Activated effector memory CD4-positive, alpha-beta T cell treated with Interleukin-2 at 50 U/mL for 16 hours (primary cell): ENCODE measurements at regions not wholly inside any gene's neighbourhood (a gene's known extent, or its start where the extent isn't known, plus 50 kb on each side); places are given as distances from the start of the nearest gene placed in this dataset.
"Not testable (repeated sequence)": the region's sequence is repeated elsewhere in the genome, so short reads cannot be mapped to it uniquely, and the experiment has no call there.

ENCODE experiments used
- DNase-seq: peaks from one replicate; pipeline ENCODE4 v3.0.0-alpha.2; 2020

DNA sequence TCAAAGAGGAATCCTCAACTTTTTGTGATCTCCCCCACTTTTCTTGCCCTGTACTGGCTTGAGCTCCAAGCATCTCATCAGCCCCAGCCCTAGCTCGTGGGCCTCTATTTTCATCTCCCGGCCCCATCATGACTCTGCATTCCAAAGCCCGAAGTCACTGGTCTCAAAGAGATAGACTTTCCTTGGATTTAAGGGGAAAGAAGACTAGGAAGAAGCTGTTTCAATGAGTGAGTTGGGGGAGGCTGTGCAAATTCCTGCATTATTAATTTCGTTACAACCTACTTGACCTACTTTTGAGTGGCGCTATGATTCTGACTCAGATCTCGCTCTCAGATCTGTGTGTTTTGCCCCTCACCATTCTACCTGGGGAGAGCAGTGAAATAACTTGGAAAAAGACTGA is 266.6 kb upstream of the TBL1XR1 start:
- DNase-seq: no peak

DNA sequence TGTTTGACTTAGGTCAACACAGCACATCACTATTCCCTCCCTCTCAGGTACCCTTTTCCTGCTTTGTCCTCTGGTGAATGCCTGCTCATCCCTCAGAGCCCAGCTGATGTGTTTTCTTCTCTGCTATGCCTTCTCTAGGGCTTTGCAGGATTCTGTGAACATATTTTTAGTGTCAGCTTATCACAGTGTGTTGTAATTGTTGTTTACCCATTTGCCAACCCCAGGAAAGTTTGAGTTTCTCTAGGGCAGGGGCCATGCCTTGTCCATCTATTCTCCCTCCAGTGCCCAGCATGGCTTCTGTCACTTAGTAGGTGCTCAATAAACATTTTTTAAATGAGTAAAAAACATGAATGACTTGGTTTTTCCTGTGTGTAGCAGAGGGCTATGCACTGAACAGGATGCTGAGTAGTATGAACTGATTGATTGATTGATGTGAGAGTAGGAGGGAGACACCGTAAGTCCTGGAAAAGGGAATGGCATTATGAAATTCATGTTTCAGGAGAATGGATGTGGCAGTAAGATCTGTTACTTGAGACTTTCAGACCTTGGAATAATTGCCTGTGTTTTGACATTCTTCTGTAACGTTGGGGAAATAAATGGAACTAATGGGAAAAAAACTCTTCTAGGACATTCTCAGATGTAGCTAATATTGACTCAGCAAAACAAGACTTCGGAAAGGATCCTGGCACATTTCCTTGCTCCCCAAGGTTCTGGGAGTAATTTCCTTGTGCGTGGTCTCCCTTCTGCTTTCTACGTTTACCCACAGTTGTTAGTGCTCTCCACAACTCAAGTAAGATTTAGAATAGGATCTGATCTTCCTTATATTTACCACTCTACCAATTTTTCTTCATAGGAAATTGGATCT is 267.3 kb upstream of the TBL1XR1 start:
- DNase-seq: no peak

- no peak for DNase-seq
Observed at GRCh38 chr3:177465257-177465642, 268.0 kb upstream of the TBL1XR1 start.

DNA sequence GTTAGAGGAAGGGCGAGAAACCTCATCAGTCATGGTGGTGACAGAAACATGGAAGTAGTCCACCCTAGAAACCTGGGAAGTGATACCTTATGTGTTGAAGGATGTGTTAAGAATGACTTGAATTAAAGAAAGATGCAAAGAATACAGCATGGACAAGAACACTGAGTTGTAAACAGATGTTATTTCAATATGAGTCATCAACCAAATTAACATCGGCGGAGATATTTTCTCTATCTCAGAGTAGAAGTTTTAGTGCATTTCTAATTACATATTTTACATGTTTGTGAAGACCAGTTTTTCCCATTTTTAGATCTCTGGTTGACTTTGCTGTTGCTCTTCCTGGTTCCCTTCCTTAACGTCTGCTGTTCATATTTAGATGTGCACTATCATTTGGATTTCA is 268.8 kb upstream of the TBL1XR1 start:
- DNase-seq: no peak

DNA sequence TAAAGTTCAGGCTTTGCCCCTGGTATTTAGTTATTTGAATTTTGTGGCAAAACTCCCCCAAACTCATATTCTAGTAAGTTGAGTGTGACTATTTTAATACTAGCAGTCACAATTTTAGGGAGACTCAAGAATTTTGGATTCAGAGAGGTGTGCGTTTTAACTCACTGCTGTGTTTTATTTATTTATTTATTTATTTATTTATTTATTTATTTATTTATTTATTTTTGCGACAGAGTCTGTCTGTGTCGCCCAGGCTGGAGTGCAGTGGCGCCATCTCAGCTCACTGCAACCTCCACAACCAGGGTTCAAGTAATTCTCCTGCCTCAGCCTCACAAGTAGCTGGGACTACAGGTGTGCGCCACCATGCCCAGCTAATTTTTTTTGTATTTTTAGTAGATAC is 269.3 kb upstream of the TBL1XR1 start:
- DNase-seq: not testable (repeated sequence)

DNA sequence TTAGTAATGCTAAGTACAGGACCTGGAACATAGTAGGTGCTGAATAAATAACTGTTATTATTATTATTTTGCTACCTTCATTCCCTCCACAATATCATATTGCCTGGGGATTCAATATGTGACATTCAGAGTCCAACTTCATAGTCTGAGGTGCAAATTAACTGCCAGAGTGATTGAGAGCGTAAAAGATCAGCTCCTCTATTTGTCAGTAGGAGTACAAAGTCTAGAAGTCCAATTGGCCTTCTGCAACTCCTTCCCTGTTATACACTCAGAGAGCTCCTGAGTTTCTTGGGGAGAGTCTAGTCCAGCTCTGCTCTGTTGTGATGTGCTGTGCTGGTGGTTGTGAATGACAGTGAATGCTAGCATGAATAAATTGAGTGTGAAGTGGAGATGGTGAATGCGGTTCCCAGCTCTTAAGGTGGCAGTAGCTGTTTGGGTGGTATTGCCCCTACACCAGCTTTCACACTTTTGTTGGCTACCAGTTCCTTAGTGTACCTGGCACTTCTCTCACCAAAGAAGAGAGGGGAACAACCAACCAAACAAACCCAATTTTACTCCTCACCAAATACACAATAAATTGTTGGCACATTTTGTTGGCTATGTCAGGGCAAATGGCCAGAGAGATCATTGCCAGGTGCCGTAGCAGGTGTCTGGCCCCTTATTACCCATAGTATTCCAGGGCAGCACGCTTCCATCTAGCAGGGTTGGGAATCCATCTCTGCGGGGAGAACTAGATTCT is 270.1 kb upstream of the TBL1XR1 start:
- no peak for DNase-seq

DNA sequence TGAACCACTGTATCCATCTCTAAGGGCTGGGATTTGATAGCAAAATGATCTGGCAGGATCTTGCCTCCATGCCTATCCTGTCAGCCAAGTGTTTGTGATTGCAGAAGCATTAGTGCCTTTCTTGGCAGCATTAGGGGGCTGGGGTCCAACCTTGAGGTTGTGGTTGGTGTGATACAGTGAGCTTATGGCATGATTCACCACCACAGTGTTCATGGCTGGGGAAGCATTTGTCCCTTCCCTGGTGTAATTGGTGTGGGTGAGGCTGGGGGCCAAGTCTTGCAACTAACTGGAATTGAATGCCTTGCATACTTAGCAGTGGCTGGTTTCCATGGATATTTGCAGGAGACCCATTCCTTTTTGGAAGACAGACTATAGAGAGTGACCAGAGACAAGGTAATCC is 271.0 kb upstream of the TBL1XR1 start:
- no peak for DNase-seq

DNA sequence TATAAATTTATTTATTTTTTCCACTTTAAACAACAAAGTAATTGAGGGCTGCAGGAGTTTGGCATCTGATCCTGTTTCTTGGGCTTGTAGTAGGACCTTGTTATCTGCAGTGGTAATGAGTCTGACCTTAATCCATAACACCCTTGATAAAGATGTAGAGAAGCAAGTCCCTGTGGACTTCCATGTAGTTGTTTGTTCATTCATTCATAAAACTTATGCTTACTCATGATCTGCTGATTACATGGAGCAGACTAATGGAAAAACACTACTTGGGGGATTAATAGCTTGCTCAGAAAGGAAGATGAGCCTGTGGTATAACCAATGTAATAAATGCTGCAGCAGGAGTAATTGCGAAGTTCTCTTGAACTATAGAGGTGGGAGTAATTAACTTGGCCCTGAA is 271.5 kb upstream of the TBL1XR1 start:
- DNase-seq: no peak

DNA sequence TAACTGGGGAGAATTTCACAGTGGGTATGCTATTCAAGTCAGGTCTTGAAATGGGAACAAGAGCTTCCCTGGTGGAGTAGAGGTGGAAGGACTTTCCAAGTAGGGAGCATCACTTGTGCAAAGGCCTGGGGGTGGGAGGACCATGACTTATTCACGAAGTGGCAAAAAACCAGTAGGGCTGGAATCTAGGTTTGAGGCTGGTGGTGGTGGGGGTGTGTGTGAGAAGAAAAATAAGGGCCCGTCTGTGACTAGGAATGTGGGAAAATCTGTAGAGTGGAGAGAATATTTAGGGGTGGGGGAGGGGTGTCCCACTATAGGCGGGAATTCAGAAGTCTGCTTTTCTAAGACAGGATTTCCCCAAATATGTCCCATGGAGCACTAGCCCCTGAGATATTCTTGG is 271.9 kb upstream of the TBL1XR1 start:
- no peak for DNase-seq

- DNase-seq: no peak
Observed at GRCh38 chr3:177470197-177470941, 273.1 kb upstream of the TBL1XR1 start.

- DNase-seq: no peak
Observed at GRCh38 chr3:177471733-177472480, 274.6 kb upstream of the TBL1XR1 start.

DNA sequence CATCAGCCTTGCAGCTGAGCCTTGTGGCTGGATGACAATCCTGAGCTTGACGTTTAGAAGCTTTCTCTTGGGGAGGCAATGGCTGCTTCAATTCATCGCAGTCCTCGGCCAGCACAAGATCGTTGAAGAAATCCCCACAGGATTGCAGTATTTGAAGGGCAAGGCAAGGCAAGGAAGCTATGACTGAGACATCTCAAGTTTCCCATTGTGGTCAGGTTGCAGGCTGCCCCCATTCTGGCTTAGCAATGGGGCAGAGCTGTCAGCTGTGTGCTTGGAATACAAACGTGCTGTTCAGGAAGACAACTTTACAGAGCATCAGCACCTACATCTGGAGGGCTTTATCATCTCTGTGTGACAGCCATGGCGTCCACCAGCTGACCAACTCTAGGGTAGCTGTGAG is 275.9 kb upstream of the TBL1XR1 start:
- no peak for DNase-seq

DNA sequence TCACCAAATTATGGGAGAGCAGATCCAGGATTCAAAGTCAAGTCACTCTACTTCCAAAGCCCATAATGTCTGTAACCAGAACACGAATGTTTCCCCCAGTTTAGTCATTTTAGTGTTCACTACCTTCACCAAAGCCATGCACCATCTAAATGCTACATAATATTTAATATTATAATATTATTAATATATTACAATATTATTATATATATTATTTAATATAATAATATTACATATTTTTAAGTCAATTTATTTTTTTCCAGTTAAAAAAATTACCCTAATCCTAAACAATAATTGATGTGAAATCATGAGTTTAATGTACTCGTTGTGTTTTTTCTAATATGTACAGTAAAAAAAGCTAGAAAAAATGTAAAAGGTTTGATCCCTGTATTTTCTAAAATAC is 276.6 kb upstream of the TBL1XR1 start:
- no peak for DNase-seq

DNA sequence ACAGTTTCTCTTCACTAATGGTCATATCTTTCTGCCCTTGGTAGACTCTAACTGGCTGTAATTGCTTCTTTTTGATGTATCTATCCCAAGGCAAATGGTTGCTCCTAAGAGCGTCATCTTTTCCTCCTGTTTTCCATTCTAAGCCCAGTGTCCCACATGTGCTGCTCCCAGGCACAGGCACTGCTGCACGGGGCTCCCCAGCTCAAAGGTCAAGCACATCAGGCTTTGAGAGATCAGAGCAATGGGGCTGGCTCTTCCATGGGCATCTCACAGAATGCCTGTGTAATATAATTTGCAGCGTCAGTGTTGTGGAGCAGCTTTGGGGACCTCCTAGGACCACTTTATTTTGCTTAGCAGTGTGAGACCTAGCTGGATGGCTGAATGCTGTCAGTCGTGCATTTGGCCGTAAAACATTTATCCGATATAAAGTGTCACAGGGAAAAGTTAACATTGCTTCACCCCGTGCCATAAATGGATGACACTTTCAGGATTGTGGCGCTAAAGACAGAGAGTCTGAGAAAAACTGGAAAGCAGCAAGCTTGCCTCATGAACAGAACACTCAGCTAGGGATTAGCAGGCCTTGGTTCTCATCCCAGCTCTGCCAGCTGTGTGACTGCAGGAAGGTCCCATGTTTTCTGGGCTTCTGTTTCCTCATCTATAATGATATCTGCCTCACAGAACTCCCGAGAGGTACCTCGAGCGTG is 277.5 kb upstream of the TBL1XR1 start:
- DNase-seq: no peak

- no peak for DNase-seq
Observed at GRCh38 chr3:177475356-177475665, 278.0 kb upstream of the TBL1XR1 start.

- no peak for DNase-seq
Observed at GRCh38 chr3:177476495-177476894, 279.2 kb upstream of the TBL1XR1 start.

GRCh38 chr3:177476921-177477435 is 279.7 kb upstream of the TBL1XR1 start:
- DNase-seq: no peak

DNA sequence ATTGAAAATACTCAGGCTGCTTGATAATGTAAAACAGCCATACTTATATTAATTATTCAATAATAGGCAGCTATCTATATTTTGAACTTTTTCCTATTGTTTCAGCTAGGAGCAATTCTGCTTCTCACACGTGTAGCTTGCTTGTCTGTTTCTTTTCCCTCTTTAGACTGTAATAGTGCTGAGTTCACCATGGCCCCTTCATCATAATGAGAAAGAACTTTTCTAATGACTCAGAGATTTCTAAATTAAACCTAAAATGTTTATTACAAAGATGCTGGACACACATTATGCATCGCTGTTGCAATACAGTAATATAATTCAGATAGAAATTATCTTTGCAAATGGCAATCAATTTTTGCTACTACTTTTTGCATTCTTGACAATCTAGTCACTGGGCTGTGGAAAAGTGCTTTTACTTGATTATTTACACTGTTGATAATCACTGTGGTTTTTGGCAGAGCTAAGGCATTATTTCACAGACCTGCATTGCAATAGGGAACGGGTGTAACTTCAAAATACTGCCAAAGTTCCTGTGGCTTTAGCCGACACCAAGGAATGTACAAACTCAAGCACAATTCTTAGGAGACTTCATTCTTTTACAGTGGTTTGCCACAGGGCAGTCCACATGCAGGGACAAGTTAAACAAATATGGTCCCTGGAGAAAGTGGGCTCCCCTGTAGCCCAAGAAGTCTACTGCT is 281.0 kb upstream of the TBL1XR1 start:
- no peak for DNase-seq

DNA sequence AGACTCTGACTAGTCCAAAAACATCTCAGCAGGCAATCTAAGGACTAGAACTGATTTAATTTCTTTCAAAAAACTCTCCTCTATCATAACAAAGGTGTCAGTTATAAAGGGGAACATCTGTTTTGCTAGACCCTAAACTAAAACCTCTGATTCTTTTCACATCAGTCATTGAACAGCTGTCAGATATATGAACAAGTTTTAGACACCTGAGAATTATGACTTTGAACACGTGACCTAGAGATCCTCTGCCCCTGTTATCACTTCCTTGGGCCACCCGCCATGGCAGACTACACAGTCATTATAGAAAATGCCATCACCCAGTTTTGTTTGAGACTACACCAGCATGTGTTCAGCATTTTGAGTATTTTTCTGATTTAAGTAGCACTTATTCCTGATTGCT is 282.3 kb upstream of the TBL1XR1 start:
- no peak for DNase-seq

GRCh38 chr3:177481329-177481728 is 284.0 kb upstream of the TBL1XR1 start:
- no peak for DNase-seq

GRCh38 chr3:177482048-177482691 is 284.9 kb upstream of the TBL1XR1 start:
- no peak for DNase-seq
